Neural cell (in vitro differentiated cells): ENCODE measurements at regions not wholly inside any gene's neighbourhood (a gene's known extent, or its start where the extent isn't known, plus 50 kb on each side); places are given as distances from the start of the nearest gene placed in this dataset.

Experiments
- H2AFZ ChIP-seq: fragments of 200-600, 300-800 bp; sonication (generic), shearing (Covaris generic); 2 replicates; pipeline ENCODE4 v1.6.0; 2014; ENCODE audit warnings: low read depth, mild to moderate bottlenecking, antibody characterized with exemption, low read length, moderate library complexity
- H3F3A ChIP-seq: fragments of 200-600 bp; shearing (Covaris generic); 2 replicates; pipeline ENCODE4 v1.6.1; 2016; ENCODE audit warnings: mild to moderate bottlenecking, moderate library complexity, mixed read lengths, antibody characterized with exemption, low read length; ENCODE audit not compliant: insufficient read depth, poor library complexity, severe bottlenecking
- H3K27ac ChIP-seq: fragments of 200-600, 300-800 bp; sonication (generic), shearing (Covaris generic); 2 replicates; pipeline ENCODE4 v1.5.1; 2014; ENCODE audit warnings: mild to moderate bottlenecking, low read length, moderate library complexity
- H3K27me3 ChIP-seq: fragments of 300-800, 200-600 bp; sonication (generic), shearing (Covaris generic); 2 replicates; pipeline ENCODE4 v1.6.0; 2014; ENCODE audit warnings: mild to moderate bottlenecking, low read depth, low read length, moderate library complexity; ENCODE audit not compliant: insufficient read depth
- H3K36me3 ChIP-seq: fragments of 300-800, 200-600 bp; sonication (generic), shearing (Covaris generic); 2 replicates; pipeline ENCODE4 v1.5.1; 2014; ENCODE audit warnings: mild to moderate bottlenecking, antibody characterized with exemption, low read length, moderate library complexity; ENCODE audit not compliant: insufficient read depth
- H3K4me2 ChIP-seq: fragments of 300-800, 200-600 bp; sonication (generic), shearing (Covaris generic); 2 replicates; pipeline ENCODE4 v1.6.0; 2014; ENCODE audit warnings: mild to moderate bottlenecking, low read length
- H3K4me3 ChIP-seq: fragments of 300-800, 200-600 bp; sonication (generic), shearing (Covaris generic); 2 replicates; pipeline ENCODE4 v1.5.1; 2014; ENCODE audit warnings: mild to moderate bottlenecking, low read length, moderate library complexity
- H3K79me2 ChIP-seq: fragments of 200-600 bp; shearing (Covaris generic); replicated peaks from 2 replicates; pipeline ENCODE4 v1.6.0; 2014; ENCODE audit warnings: mild to moderate bottlenecking, low read length, moderate library complexity; ENCODE audit not compliant: insufficient read depth
- H3K9ac ChIP-seq: fragments of 300-800, 200-600 bp; sonication (generic), shearing (Covaris generic); 2 replicates; pipeline ENCODE4 v1.6.1; 2016; ENCODE audit warnings: mild to moderate bottlenecking, low read length, mixed read lengths
- H3K9me2 ChIP-seq: fragments of 200-600 bp; shearing (Covaris generic); 2 replicates; pipeline ENCODE4 v1.6.1; 2016; ENCODE audit warnings: mild to moderate bottlenecking, low read length, mixed read lengths; ENCODE audit not compliant: insufficient read depth
- H3K9me3 ChIP-seq: fragments of 200-600, 300-800 bp; sonication (generic), shearing (Covaris generic); 2 replicates; pipeline ENCODE4 v1.6.1; 2016; ENCODE audit warnings: mild to moderate bottlenecking, mixed run types, low read length, moderate library complexity, mixed read lengths
- H4K20me1 ChIP-seq: fragments of 200-600 bp; shearing (Covaris generic); 2 replicates; pipeline ENCODE4 v1.6.1; 2016; ENCODE audit warnings: mild to moderate bottlenecking, mixed run types; ENCODE audit not compliant: insufficient read depth
- CTCF ChIP-seq: fragments of 450-650 bp; IDR thresholded peaks from 2 replicates; pipeline ENCODE4 v1.5.1; 2014; ENCODE audit warnings: antibody characterized with exemption, mild to moderate bottlenecking, moderate library complexity; ENCODE audit not compliant: poor library complexity, severe bottlenecking
- EP300 ChIP-seq: fragments of 450-650 bp; conservative IDR thresholded peaks from 2 replicates; pipeline ENCODE4 v1.6.1; 2014; ENCODE audit warnings: antibody characterized with exemption, mild to moderate bottlenecking, moderate library complexity; ENCODE audit not compliant: poor library complexity, severe bottlenecking
- EZH2 ChIP-seq: fragments of 200-600, 300-800 bp; shearing (Covaris generic), sonication (generic); IDR thresholded peaks from 2 replicates; pipeline ENCODE4 v1.6.1; 2014; ENCODE audit warnings: antibody characterized with exemption, low read length, borderline replicate concordance, mild to moderate bottlenecking; ENCODE audit not compliant: insufficient read depth, poor library complexity, severe bottlenecking
- MXI1 ChIP-seq: fragments of 450-650 bp; conservative IDR thresholded peaks from 2 replicates; pipeline ENCODE4 v1.6.1; 2014; ENCODE audit warnings: antibody characterized with exemption, mild to moderate bottlenecking; ENCODE audit not compliant: poor library complexity, severe bottlenecking
- POLR2AphosphoS5 ChIP-seq: IDR thresholded peaks from 2 replicates; pipeline ENCODE4 v1.6.1; 2012
- RAD21 ChIP-seq: fragments of 450-650 bp; conservative IDR thresholded peaks from 2 replicates; pipeline ENCODE4 v1.6.1; 2014; ENCODE audit warnings: antibody characterized with exemption, mild to moderate bottlenecking, moderate library complexity
- REST ChIP-seq: IDR thresholded peaks from 2 replicates; pipeline ENCODE4 v1.6.1; 2012; ENCODE audit warnings: borderline replicate concordance
- SMC3 ChIP-seq: fragments of 450-650 bp; conservative IDR thresholded peaks from 2 replicates; pipeline ENCODE4 v1.6.1; 2014; ENCODE audit warnings: antibody characterized with exemption, mild to moderate bottlenecking, moderate library complexity; ENCODE audit not compliant: poor library complexity
- TAF1 ChIP-seq: IDR thresholded peaks from 2 replicates; pipeline ENCODE4 v1.6.1; 2012; ENCODE audit warnings: low read depth

GRCh38 chr10:11682267-11682683, 59.9 kb upstream of the ECHDC3 start:
- H3K4me3 ChIP-seq = no peak overlapping the region
- no peaks in the 10 kb centered on the region for H4K20me1 ChIP-seq
- H3K4me2 ChIP-seq = no peak overlapping the region
- peak overlapping the region; percentile 54 for H3K9ac ChIP-seq
- no peaks in the 10 kb centered on the region for H3K9me2 ChIP-seq
- no peak for TF ChIP-seq CTCF
- TF ChIP-seq MXI1 = no peak
- no peak for TF ChIP-seq POLR2AphosphoS5
- no peak for TF ChIP-seq SMC3
- no peak for TF ChIP-seq TAF1
- no peak for TF ChIP-seq EP300
- no peak for TF ChIP-seq EZH2
- no peak for TF ChIP-seq REST
- TF ChIP-seq RAD21 = no peak
- H2AFZ ChIP-seq = no peak overlapping the region
- H3K27ac ChIP-seq = peak overlapping the region; percentile 75
- no peaks in the 10 kb centered on the region for H3K27me3 ChIP-seq
- no peaks in the 10 kb centered on the region for H3K9me3 ChIP-seq
- no peaks in the 10 kb centered on the region for H3K36me3 ChIP-seq
- no peaks in the 10 kb centered on the region for H3K79me2 ChIP-seq
- no peaks in the 10 kb centered on the region for H3F3A ChIP-seq

- H3K27ac ChIP-seq = no peak overlapping the region
Measured at GRCh38 chr10:11680496-11680895, 61.7 kb upstream of the ECHDC3 start.

More at GRCh38 chr10:11680496-11680895, 61.7 kb upstream of the ECHDC3 start:
- H3K4me3 ChIP-seq = no peak overlapping the region
- no peaks in the 10 kb centered on the region for H3F3A ChIP-seq
- no peaks in the 10 kb centered on the region for H4K20me1 ChIP-seq
- H3K9me2 ChIP-seq = no peaks in the 10 kb centered on the region
- H3K79me2 ChIP-seq = no peaks in the 10 kb centered on the region
- H2AFZ ChIP-seq = no peak overlapping the region
- no peaks in the 10 kb centered on the region for H3K9me3 ChIP-seq
- H3K36me3 ChIP-seq = no peaks in the 10 kb centered on the region
- no peak overlapping the region for H3K4me2 ChIP-seq
- no peaks in the 10 kb centered on the region for H3K27me3 ChIP-seq
- TF ChIP-seq REST (no peak), SMC3 (no peak), MXI1 (no peak), POLR2AphosphoS5 (no peak), EZH2 (no peak), CTCF (no peak), TAF1 (no peak), RAD21 (no peak), EP300 (no peak)
- no peak overlapping the region for H3K9ac ChIP-seq
